ENCODE measurements at regions not wholly inside any gene's neighbourhood (a gene's known extent, or its start where the extent isn't known, plus 50 kb on each side); places are given as distances from the start of the nearest gene placed in this dataset.

- H3K4me3 ChIP-seq = no peak overlapping the region
- no peaks in the 10 kb centered on the region for H3K9me3 ChIP-seq
- no peak for TF ChIP-seq EP300 (IDR thresholded peaks at IDR 0.05)
- WGBS, 3 donors = 77 to 85% (median 81%) methylated on average over 1 of the region's 1 CpG
- H3K36me3 ChIP-seq = no peaks in the 10 kb centered on the region
- H3K4me1 ChIP-seq (ENCODE audit: insufficient read depth) = no peaks in the 10 kb centered on the region
- H3K27me3 ChIP-seq = no peaks in the 10 kb centered on the region
- intact Hi-C loops (cut with DNase I) = no loop called here
- H3K27ac ChIP-seq = no peak overlapping the region
- DNase-seq = no peak
Measured at GRCh38 chr11:70585236-70585545, 186.9 kb downstream of the CTTN start.

GRCh38 chr11:70586261-70587074 lies 188.1 kb downstream of the CTTN start:
- no peak for DNase-seq
- Histone ChIP-seq H3K4me3 (no peak overlapping the region), H3K9me3 (no peaks in the 10 kb centered on the region), H3K27me3 (no peaks in the 10 kb centered on the region), H3K27ac (no peak overlapping the region), H3K36me3 (no peaks in the 10 kb centered on the region), H3K4me1 (ENCODE audit: insufficient read depth) (no peaks in the 10 kb centered on the region)
- intact Hi-C loops (cut with DNase I) = no loop called here
- WGBS, 3 donors = 79 to 83% (median 81%) methylated on average over 26 of the region's 26 CpGs
- TF ChIP-seq EP300 (IDR thresholded peaks at IDR 0.05) = no peak
- TF ChIP-seq, protein P1, sequence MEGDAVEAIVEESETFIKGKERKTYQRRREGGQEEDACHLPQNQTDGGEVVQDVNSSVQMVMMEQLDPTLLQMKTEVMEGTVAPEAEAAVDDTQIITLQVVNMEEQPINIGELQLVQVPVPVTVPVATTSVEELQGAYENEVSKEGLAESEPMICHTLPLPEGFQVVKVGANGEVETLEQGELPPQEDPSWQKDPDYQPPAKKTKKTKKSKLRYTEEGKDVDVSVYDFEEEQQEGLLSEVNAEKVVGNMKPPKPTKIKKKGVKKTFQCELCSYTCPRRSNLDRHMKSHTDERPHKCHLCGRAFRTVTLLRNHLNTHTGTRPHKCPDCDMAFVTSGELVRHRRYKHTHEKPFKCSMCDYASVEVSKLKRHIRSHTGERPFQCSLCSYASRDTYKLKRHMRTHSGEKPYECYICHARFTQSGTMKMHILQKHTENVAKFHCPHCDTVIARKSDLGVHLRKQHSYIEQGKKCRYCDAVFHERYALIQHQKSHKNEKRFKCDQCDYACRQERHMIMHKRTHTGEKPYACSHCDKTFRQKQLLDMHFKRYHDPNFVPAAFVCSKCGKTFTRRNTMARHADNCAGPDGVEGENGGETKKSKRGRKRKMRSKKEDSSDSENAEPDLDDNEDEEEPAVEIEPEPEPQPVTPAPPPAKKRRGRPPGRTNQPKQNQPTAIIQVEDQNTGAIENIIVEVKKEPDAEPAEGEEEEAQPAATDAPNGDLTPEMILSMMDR (IDR thresholded peaks at IDR 0.05) = no peak
- no peak for TF ChIP-seq POLR2A (IDR thresholded peaks at IDR 0.05)

GRCh38 chr11:70587075-70587389 lies 188.7 kb downstream of the CTTN start:
- 86 to 93% (median 91%) methylated on average over 9 of the region's 9 CpGs for WGBS, 3 donors
- H3K27ac ChIP-seq = no peak overlapping the region
- no peaks in the 10 kb centered on the region for H3K36me3 ChIP-seq
- no peaks in the 10 kb centered on the region for H3K4me1 ChIP-seq (ENCODE audit: insufficient read depth)
- H3K4me3 ChIP-seq = no peak overlapping the region
- DNase-seq = no peak
- TF ChIP-seq EP300 (IDR thresholded peaks at IDR 0.05) = no peak
- TF ChIP-seq, protein P1 (IDR thresholded peaks at IDR 0.05) = no peak
- no peak for TF ChIP-seq POLR2A (IDR thresholded peaks at IDR 0.05)
- intact Hi-C loops (cut with DNase I) = no loop called here
- no peaks in the 10 kb centered on the region for H3K27me3 ChIP-seq
- no peaks in the 10 kb centered on the region for H3K9me3 ChIP-seq

DNA sequence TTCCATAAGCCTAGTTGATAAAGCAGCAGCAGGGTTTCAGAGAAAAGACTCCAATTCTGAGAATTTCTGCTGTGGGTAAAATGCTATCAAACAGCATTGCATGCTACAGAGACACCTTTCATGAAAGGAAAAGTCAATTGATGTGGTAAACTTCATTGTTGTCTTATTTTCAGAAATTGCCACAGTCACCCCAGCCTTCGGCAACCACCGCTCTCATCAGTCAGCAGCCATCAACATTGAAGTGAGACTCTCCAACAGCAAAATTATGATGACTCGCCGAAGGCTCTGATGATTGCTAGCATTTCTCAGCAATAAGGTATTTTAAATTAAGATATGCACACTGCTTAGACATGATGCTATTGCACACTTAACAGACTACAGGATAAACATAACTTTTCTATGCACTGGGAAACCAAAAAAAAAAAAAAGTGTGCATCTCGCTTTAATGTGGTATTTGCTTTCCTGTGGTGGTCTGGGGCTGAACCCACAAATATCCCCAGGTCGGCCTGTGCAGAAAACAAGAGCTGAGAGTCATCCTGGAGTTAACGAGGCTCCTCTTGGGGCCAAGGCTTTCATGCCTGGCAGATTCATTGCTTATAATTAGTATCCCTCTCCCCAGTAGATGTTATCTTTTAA lies 192.1 kb downstream of the CTTN start:
- Histone ChIP-seq H3K27me3 (no peaks in the 10 kb centered on the region), H3K36me3 (no peaks in the 10 kb centered on the region), H3K9me3 (no peaks in the 10 kb centered on the region), H3K4me3 (no peak overlapping the region), H3K4me1 (ENCODE audit: insufficient read depth) (no peaks in the 10 kb centered on the region), H3K27ac (no peak overlapping the region)
- 73 to 75% (median 73%) methylated on average over 7 of the region's 7 CpGs for whole genome bisulfite sequencing, 3 donors
- intact Hi-C loops (cut with DNase I) = no loop called here
- DNase-seq = no peak
- TF ChIP-seq, protein P1 (IDR thresholded peaks at IDR 0.05) = no peak
- TF ChIP-seq EP300 (IDR thresholded peaks at IDR 0.05) (no peak), POLR2A (IDR thresholded peaks at IDR 0.05) (no peak)

DNA sequence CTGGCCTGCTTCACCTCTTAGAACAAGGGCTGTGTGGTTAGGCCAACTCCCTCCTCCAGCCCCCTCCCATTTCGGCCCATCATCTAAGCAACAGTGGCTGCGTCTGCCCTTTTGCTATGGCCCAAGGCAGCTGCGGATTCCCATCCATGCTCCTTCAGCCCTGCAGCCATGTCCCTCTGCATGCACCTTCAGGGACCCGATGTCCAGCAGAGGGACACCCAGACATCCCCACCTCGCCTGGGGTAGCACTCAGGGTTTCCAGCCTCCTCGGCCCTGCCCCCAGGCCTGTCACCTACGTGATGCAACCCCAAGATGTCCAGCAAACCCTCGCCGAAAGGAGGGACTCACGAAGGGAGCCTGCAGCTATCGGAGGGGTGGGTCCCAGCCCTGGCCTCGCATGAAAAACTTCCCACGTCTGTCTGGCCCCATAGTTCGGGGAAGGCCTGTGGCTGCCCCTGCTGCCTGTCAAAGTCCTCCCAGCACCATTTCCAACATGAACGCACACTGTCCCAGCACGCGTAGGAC lies 194.4 kb downstream of the CTTN start:
- Histone ChIP-seq H3K36me3 (no peaks in the 10 kb centered on the region), H3K27me3 (no peaks in the 10 kb centered on the region), H3K9me3 (no peaks in the 10 kb centered on the region), H3K27ac (no peak overlapping the region), H3K4me1 (ENCODE audit: insufficient read depth) (peaks cover 1% of the 10 kb centered on the region), H3K4me3 (no peak overlapping the region)
- intact Hi-C loops (cut with DNase I) = no loop called here
- DNase-seq = no peak
- TF ChIP-seq, protein P1 (IDR thresholded peaks at IDR 0.05) = no peak
- no peak for TF ChIP-seq EP300 (IDR thresholded peaks at IDR 0.05)
- no peak for TF ChIP-seq POLR2A (IDR thresholded peaks at IDR 0.05)
- 85 to 90% (median 88%) methylated on average over 17 of the region's 17 CpGs for WGBS, 3 donors

All from ovary (tissue), 7 donors.